GM18951 (cell line): ENCODE measurements at regions not wholly inside any gene's neighbourhood (a gene's known extent, or its start where the extent isn't known, plus 50 kb on each side); places are given as distances from the start of the nearest gene placed in this dataset.

Experiments used
- POLR2A ChIP-seq: IDR thresholded peaks from 4 replicates; pipeline ENCODE4 v1.6.1; 2011; ENCODE audit warnings: mild to moderate bottlenecking; ENCODE audit not compliant: insufficient read length, insufficient read depth; ENCODE audit errors: extremely low read depth
- in situ Hi-C: fragments of 300-500 bp; cut with MboI; formaldehyde crosslinking; loops from one replicate; pipeline ENCODE4 v1.12.0; 2022; ENCODE audit warnings: low sequenced_read_pairs, mixed read lengths, inconsistent platforms; ENCODE audit not compliant: unreplicated experiment

DNA sequence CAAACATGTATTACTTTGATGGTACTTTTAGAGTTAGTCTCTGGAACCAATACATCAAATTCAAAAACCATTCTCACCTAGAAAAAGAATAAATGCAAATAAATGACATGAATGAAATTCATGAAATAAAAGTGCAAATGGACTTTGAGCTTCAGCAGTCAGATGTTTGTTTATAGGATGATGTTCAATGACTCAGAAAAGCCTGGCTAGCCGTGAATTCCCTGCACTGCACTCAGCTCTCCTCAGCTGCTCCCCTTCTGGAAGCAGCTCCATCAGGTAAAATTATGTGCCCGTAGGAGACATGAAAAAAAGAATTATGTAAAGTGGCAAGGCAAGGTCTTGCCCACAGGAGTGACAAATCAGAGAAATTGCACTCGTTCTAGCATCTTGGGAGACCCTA, 390.6 kb downstream of the GPM6A start:
- no peak for TF ChIP-seq POLR2A
- in situ Hi-C loops = no loop called here

DNA sequence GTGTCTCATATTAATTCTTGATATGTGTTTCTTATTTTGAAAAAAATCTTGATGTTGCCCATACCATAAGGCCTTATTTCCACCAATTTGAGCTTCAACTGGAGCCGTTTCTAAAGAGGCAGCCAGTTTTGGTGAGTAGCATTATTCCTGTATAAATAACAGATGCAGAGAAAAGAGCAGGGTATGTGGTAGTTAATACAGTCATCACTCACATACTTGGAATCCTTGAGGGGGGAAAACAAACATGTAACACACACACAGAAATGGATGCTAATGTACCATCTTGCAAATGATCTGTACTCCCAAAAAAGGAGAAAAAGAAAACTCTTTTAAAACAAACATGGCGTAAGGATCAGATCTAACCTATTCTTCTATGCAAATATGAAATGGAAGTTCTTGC, 389.7 kb downstream of the GPM6A start:
- in situ Hi-C loops = no loop called here
- no peak for TF ChIP-seq POLR2A

DNA sequence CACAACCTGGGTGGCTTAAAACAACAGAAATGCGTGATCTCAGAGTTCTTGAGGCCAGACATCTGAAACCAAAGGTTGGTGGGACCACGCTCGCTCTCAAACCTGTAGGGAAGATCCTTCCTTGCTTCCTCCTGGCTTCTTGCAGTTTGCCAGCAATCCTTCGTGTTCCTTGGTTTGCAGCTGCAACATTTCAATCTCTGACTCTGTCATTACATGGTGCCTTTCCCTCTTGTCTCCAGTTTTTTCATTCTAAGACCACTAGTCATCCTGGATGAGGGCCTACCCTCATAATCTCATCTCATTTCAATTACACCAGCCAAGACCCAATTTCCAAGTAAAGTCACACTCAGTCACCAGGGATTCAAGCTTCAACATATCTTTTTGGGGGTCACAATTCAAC, 388.0 kb downstream of the GPM6A start:
- in situ Hi-C loops = no loop called here
- TF ChIP-seq POLR2A = no peak

DNA sequence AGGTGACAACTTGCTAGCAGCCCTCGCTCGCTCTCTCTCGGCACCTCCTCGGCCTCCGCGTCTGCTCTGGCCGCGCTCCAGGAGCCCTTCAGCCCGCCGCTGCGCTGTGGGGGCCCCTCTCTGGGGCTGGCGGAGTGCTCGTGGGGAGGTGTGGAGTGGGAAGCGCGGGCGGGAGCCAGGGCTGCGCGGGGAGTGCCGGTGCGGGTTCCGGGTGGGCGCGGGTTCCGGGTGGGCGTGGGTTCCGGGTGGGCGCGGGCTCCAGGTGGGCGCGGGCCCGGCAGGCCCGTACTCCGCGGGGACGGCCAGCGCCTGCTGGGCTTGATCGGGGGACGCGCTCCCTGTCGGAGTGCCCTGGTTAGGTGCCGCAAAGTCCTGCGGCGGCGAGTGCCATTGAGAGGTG, 384.3 kb downstream of the GPM6A start:
- in situ Hi-C loops = no loop called here
- TF ChIP-seq POLR2A = no peak

DNA sequence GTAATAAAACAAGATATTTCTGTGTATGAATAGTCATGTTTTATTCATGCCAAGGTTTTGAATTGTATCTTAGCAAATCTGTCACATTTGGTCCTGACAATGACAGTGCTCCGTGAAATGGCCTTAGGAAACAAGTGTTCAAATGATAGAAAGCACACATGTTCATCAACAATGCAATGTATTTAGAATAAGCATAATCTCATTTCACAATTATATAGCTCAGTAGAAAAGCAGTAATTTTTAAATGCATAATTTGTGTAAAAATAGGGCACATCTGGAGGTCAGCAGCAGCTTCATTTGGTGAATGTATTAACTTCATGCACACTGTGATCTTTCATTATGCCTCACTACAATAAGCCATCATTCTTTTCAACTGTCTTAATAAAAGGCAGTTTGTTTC, 380.4 kb downstream of the GPM6A start:
- in situ Hi-C loops = no loop called here
- no peak for TF ChIP-seq POLR2A

DNA sequence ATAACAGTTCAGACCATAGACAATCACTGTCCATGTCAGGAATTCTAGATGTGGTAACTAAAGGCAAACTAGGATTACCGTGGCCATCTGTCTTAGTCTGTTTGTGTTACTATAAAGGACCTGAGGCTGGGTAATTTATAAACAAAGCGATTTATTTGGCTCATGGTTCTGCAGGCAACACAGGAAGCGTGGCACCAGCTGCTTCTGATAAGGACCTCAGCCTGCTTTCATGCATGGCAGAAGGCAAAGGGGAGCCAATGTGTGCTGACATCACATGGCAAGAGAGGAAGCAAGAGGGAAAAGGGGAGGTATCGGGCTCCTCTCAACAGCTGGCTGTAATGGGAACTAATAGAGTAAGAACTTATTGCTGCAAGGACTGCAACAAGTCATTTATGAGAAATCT, 376.7 kb downstream of the GPM6A start:
- TF ChIP-seq POLR2A = no peak
- in situ Hi-C loops = no loop called here

DNA sequence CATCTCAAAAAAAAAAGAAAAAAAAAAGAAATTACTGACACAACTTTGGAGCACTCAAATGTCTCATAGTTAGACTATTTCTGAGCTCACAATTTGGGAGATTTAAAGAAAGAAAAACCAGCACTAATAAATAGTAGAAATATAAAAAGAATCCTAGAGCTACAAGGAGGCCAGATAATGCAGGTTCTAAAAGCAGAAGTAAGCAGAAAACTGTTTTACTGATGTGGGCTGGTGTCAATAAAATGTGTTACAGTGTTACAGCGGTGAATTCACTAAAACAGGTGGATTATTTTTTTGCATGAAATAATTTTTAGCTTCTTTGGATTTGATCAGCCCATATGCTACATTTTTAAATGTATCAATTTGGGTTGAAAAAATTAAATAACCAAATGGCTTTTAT, 375.9 kb downstream of the GPM6A start:
- in situ Hi-C loops = no loop called here
- TF ChIP-seq POLR2A = no peak

DNA sequence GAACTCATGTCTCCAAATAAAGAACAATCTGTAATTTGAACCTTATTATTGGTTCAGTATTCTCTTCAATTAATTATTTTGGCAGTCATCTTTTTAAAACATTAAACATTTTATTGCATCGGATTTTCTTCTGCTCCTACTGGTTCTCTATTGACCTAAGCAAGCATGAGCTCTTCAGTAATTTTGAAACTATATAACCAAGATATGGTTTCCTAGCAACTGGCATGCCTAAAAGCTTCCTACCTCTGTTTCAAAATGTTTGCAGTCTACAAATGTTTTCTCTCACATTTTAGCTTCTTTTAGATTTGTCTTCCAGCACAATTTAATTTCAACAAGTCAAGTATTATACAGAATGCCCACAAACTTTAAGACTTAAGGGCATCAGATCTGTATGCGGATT, 371.3 kb downstream of the GPM6A start:
- in situ Hi-C loops = no loop called here
- TF ChIP-seq POLR2A = no peak

DNA sequence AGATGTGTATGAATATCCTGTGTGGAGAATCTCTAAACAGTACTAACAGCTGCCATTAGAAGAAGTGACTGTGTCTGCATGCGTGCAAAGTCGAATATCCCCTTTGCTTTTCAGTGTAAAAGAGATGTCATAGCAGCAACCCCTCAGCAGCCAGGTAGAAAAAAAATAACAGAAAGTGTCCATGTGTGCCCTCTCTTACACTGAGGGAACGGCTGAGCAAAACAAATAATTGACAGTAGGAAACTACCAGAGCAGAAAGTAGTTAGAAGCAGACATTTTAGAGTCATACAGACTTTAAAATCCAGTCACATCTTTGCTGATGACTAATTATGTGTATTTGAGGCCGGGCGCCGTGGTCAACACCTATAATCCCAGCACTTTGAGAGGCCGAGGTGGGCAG, 370.8 kb downstream of the GPM6A start:
- in situ Hi-C loops = no loop called here
- no peak for TF ChIP-seq POLR2A

DNA sequence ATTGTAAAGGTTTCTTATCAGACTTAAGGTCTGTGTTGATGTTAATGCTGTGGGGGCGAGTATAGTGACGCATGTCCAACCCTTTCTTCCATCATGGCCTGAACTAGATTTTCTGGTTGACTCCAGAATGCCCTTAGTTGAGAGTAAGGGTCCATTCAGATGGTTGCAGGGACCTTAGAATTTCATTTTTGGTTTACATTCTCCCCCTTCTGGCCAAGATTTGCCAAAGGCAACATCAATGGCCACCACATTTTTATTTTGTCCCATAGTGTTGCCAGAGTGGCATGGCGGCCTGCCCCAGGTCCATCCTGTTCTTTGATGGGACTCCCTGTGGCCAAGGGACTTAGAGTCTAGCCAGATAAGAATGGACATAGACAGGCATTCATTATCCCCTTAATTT, 368.5 kb downstream of the GPM6A start:
- in situ Hi-C loops = no loop called here
- TF ChIP-seq POLR2A = no peak

DNA sequence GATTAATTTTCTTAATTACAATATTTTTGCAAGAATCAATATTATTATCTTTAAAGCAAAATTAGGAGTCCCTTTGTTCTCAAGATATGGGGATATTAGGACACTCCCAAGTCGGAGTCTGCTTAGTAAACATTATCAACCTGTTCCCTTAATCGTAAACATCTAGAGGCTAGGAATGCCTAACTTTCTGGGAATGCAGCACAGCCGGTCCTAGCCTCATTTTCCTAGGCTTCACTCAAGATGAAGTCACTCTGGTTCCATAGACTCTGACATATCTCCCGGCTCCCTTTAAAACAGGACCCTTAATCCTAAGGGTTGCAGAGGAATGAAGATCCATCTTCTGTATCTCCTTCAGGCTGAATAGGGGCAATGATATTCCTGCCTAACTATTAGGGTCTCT, 367.6 kb downstream of the GPM6A start:
- TF ChIP-seq POLR2A = no peak
- in situ Hi-C loops = no loop called here

DNA sequence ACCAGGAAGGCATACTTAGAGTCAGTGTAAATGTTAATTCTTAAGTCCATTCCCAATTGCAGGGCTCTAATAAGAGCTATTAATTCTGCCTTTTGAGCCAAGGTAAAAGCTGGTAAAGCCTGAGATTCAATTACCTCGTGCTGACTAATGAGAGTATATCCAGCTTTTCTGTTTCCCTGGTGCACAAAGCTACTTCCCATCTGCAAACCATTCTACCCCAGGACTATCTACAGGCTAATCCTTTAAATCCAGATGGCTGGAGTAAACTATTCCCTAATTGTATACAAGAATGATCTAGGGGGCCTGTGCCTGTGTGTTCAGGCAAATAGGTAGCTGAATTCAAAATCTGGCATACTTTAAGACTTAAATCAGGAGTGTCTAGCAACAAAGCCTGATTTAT, 365.0 kb downstream of the GPM6A start:
- in situ Hi-C loops = no loop called here
- no peak for TF ChIP-seq POLR2A

DNA sequence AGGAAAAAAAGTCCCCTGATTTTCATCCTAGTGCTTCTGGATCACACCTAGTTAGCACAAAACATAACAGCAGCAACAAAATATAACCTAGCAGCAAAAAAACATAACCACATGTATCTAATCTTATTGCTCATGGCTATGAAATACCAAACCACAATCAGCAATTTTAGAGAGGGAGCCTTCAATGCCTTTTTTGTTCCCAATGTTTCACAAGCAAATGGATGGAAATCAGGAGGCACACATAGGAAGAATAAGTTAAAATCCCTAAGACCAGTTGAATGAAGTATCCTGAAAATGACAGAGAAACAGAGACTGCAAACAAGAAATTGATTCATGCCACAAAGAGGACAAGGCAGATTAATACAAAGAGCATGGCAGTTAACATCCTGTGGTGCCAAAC, 361.6 kb downstream of the GPM6A start:
- TF ChIP-seq POLR2A = no peak
- in situ Hi-C loops = no loop called here

DNA sequence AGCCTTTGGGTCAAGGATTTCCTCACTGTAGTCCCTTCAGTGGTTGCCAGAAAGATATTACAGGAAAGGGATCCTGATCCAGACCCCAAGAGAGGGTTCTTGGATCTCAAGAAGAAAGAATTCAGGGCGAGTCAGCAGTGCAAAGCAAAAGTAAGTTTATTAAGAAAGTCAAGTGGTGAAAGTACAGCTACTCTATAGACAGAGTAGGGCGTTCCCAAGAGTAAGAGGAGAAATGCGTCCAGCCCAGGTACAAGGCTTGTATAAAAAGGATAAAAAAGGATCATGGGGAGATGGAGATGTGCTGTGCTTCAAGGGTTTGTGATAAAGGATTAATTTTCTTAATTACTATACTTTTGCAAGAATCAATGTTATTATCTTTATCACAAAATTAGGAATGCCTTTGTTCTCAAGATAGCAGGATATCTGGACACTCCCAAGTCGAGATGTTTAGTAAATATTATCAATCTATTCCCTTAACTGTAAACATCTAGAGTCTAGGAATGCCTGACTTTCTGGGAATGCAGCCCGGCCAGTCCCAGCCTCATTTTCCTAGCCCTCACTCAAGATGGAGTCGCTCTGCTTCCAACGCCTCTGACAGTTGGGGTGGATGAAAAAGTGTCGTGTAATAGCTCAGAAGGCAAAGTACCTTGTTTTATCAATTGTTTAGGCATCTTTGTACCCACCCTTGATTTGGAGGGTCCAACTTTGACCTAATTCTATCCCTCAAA, 360.7 kb downstream of the GPM6A start:
- TF ChIP-seq POLR2A = no peak
- in situ Hi-C loops = no loop called here

DNA sequence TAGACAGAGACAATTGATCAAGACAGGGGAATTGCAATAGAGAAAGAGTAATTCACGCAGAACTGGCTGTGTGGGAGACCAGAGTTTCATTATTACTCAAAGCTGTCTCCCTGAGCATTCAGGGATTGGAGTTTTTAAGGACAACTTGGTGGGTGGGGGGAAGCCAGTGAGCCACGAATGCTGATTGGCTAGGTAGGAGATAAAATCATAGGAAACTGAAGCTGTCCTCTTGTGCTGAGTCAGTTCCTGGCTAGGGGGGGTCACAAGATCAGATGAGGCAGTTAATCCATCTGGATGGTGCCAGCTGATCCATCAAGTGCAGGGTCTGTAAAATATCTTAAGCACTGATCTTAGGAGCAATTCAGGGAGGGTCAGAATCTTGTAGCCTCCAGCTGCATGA, 358.6 kb downstream of the GPM6A start:
- in situ Hi-C loops = no loop called here

More for the DNA sequence above, 358.6 kb downstream of the GPM6A start:
- TF ChIP-seq POLR2A = no peak
